SKM-1 (cell line): ENCODE measurements at regions not wholly inside any gene's neighbourhood (a gene's known extent, or its start where the extent isn't known, plus 50 kb on each side); places are given as distances from the start of the nearest gene placed in this dataset.
A peak's percentile ranks its signal among the peaks of the same experiment; 100 is the strongest.
"Not testable (repeated sequence)": the region's sequence is repeated elsewhere in the genome, so short reads cannot be mapped to it uniquely, and the experiment has no call there.

ENCODE experiments used
- DNase-seq: peaks from one replicate; lab custom pipeline; 2025; ENCODE audit not compliant: unreplicated experiment; lab: John Stamatoyannopoulos, UW

GRCh38 chr16:10272250-10272854 lies 90.1 kb upstream of the GRIN2A start:
- not testable (repeated sequence) for DNase-seq

GRCh38 chr16:10275214-10275996 lies 93.2 kb upstream of the GRIN2A start:
- not testable (repeated sequence) for DNase-seq

GRCh38 chr16:10277597-10277996 lies 95.4 kb upstream of the GRIN2A start:
- DNase-seq, result no peak

DNA sequence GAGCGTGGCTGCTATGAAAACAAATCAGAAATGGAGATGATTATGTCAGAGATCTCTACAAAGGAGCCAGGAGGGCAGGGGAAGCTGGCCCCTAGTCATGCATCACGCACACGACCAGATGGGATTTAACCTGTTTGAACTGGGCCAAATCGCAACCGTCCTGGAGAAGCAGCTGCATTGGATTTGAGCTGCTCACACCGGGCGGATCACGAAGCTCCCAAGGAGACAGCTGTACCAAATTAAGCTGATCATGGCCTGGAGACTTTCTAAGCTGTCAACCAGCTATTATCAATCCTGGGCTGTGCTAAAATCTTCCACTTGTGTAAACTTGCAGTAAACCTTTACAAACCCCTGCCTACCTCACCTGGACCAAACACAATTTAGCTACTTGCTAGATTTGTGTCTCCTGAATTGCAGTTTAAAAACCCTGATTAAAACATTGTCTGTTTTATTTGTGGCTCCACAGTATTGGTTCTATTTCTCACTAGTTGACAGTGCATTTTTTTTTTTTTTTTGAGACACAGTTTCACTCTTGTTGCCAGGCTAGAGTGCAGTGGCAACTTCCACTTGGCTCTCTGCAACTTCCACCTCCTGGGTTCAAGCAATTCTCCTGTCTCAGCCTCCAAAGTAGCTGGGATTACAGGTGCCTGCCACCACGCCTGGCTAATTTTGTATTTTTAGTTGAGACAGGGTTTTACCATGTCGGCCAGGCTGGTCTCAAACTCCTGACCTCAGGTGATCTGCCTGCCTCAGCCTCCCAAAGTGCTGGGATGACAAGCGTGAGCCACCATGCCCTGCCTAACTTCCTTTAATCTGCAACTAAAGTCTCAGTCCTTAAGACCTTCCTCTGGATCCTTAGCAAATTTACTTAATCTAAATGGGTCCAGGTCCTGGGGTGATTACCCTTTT lies 98.3 kb upstream of the GRIN2A start:
- no peak for DNase-seq

GRCh38 chr16:10282367-10282766 lies 100.1 kb upstream of the GRIN2A start:
- DNase-seq, result no peak

DNA sequence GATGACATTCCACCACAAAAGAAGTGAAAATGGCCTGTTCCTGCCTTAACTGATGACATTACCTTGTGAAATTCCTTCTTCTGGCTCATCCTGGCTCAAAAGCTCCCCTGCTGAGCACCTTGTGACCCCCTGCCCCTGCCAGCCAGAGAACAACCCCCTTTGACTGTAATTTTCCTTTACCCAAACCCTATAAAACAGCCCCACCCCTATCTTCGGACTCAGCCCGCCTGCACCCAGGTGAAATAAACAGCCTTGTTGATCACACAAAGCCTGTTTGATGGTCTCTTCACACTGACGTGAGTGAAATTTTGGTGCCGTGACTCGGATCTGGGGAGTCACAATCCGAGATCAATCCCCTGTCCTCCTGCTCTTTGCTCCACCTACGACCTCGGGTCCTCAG lies 101.0 kb upstream of the GRIN2A start:
- DNase-seq, result not testable (repeated sequence)

- not testable (repeated sequence) for DNase-seq
These were observed 95.3 kb upstream of the ATF7IP2 start for GRCh38 chr16:10290467-10291105.

GRCh38 chr16:10292197-10292596 lies 93.7 kb upstream of the ATF7IP2 start:
- DNase-seq, result not testable (repeated sequence)

- not testable (repeated sequence) for DNase-seq
These were observed 92.9 kb upstream of the ATF7IP2 start for GRCh38 chr16:10292976-10293375.

DNA sequence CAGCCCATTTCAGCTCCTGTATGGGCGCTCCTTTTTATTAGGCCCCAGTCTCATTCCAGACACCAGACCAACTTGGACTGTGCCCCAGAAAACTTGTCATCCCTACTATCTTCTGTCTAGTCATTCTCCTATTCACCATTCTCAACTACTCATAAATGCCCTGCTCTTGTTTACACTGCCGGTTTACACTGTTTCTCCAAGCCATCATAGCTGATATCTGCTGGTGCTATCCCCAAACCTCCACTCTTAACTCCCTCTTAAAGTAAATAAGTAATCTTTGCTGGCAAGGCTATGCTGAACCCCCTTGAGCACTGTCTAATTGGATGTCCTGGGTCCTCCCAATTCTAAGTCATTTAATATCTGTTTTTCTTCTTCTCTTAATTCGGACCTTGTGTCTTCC lies 91.7 kb upstream of the ATF7IP2 start:
- not testable (repeated sequence) for DNase-seq

- no peak for DNase-seq
These were observed 88.9 kb upstream of the ATF7IP2 start for GRCh38 chr16:10296956-10297340.

- peak; percentile 84 for DNase-seq
These were observed 88.4 kb upstream of the ATF7IP2 start for GRCh38 chr16:10297341-10298006.

DNA sequence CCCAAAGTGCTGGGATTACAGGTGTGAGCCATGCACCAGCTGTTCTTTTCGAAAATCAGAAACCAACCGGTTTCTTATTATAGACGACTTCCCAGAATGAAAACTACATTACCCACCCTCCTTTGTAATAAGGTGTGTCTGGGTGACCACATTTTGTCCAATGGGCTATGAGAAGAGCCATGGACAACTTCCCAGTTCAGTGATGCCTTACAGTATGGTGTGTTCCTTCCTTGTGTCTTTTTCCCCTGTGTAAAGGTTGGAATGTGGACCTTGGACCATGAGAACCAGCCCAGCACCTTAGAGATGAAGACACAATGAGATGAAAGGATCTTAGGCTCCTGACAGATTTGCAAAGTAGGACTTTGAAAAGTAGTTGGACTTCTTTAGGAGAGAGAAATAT lies 85.0 kb upstream of the ATF7IP2 start:
- DNase-seq, result no peak

DNA sequence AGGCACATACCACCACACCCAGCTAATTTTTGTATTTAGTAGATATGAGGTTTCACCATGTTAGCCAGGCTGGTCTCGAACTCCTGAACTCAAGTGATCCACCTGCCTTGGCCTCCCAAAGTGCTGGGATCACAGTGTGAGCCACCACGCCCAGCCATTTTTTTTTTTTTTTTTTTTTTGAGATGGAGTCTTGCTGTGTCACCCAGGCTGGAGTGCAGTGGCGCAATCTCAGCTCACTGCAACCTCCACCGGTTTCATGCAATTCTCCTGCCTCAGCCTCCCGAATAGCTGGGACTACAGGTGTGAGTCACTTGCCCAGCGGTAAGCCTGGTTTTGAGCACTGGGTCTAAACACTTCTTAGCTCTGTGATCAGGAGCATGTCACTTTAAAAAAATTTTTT lies 84.3 kb upstream of the ATF7IP2 start:
- DNase-seq, result not testable (repeated sequence)

GRCh38 chr16:10305912-10306311 lies 79.9 kb upstream of the ATF7IP2 start:
- no peak for DNase-seq

GRCh38 chr16:10308305-10309193 lies 77.3 kb upstream of the ATF7IP2 start:
- DNase-seq, result peak; percentile 42

DNA sequence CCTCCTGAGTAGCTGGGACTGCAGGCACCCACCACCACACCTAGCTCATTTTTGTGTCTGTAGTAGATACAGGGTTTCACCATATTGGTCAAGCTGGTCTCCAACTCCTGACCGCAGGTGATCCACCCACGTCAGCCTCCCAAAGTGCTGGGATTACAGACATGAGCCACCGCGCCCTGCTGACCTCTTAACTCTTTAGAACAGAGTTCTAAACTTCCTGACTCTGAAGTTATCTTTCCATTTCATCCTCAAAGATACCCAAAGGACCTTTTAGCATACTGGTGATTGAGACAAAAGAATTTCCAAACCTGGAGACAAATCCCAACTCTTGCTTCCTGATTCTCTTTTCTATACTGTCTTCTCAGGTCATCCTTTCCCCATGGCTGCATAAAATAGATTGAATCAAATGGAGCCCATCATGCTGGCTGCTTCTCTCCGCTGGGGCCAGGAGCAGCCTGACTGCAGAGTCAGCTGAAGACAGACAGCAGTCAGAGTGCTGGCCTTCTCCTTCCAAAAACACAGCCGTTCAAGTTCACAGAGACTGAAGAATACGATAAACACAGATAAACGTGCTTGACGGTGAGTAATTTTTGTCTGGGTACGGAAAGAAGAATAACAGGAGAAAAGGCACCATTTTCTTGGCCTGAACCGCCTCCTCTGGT lies 76.5 kb upstream of the ATF7IP2 start:
- no peak for DNase-seq

DNA sequence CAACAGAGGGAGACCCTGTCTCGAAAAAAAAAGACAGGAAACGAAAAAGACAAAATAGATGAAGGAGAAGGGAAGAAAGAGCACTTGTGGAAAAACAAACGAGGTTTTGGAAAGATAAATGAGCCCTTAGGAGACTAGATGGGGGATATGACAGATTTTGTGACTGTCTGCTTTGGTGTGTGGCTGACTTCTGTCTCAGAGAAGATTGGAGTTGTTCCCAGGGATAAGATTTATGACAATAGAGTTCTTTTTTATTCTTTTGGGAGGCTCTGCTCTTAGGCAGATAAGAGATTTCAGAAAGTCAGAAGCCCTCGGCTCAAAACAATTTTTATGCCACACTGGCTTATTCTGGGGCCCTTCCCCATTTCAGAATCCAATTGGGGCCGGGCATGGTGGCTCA lies 73.9 kb upstream of the ATF7IP2 start:
- DNase-seq, result no peak
